Heart left ventricle (tissue), 16 donors: ENCODE measurements at regions not wholly inside any gene's neighbourhood (a gene's known extent, or its start where the extent isn't known, plus 50 kb on each side); places are given as distances from the start of the nearest gene placed in this dataset.
"Not testable (repeated sequence)": the region's sequence is repeated elsewhere in the genome, so short reads cannot be mapped to it uniquely, and the experiment has no call there.

ENCODE experiments used
- ATAC-seq, 4 donors: fragments of 200-7000 bp; cut with Tn5 transposase; one replicate each; pipeline ENCODE4 v1.9.1; 2020 to 2022; ENCODE audit warnings: moderate library complexity in 4 of 4, mild to moderate bottlenecking in 3 of 4, moderate number of reproducible peaks in 1 of 4
- DNase-seq, 5 donors: peaks; one replicate each; pipeline ENCODE4 v3.0.0-alpha.2; 2020
- H3K27ac ChIP-seq, 12 donors: fragments of 200-600 bp; sonication (generic) in 4 of 12; one replicate each; pipeline versions ENCODE4 v1.5.0 to v1.8.0; 2016 to 2022; ENCODE audit warnings: mild to moderate bottlenecking in 2 of 12
- H3K27me3 ChIP-seq, 9 donors: fragments of 200-600 bp; sonication (generic) in 2 of 9; one replicate each; pipeline versions ENCODE4 v1.5.1 to v1.8.0; 2016 to 2022; ENCODE audit warnings: mild to moderate bottlenecking in 3 of 9
- H3K36me3 ChIP-seq, 9 donors: fragments of 200-600 bp; sonication (generic) in 2 of 9; one replicate each; pipeline versions ENCODE4 v1.5.0 to v1.8.0; 2018 to 2022; ENCODE audit warnings: mild to moderate bottlenecking in 2 of 9
- H3K4me1 ChIP-seq, 12 donors: fragments of 200-600 bp; sonication (generic) in 4 of 12; one replicate each; pipeline versions ENCODE4 v1.5.0 to v1.8.0; 2016 to 2022; ENCODE audit warnings: mild to moderate bottlenecking in 3 of 12
- H3K4me3 ChIP-seq, 12 donors: fragments of 200-600 bp; sonication (generic) in 4 of 12; one replicate each; pipeline versions ENCODE4 v1.5.0 to v1.8.0; 2017 to 2022; ENCODE audit warnings: mild to moderate bottlenecking in 9 of 12, moderate library complexity in 4 of 12
- H3K9me3 ChIP-seq, 12 donors: fragments of 200-600 bp; sonication (generic) in 4 of 12; one replicate each; pipeline versions ENCODE4 v1.5.0 to v1.8.0; 2016 to 2022; ENCODE audit warnings: mild to moderate bottlenecking in 1 of 12
- WGBS, 4 donors: extraction: QIAGEN DNeasy Blood & Tissue Kit in 2 of 4; methylation state at CpG; one replicate each; pipeline versions ENCODE4 v1.1.5 to v1.1.7; 2013 to 2018; 5-methylcytosine and 5-hydroxymethylcytosine counted together
- intact Hi-C, 10 donors: fragments of 100-400 bp; cut with DNase I; formaldehyde crosslinking; loops; one replicate each; pipeline versions ENCODE4 v1.11.1 to v1.14.2; 2022
- microRNA-seq, 4 donors: library from miRNA; unstranded; fragments of <30 nt; microRNA quantifications; one replicate each; pipeline versions ENCODE4 to v1.2.0, GENCODE V29; 2017 to 2020
- donor health status: ischemic (EF 13 %, LVEDD 7.1; RV severe dilation, severe dysfunction).
- donor health status: healthy with polysubstance abuse.
- donor health status: DM: no; HTN: yes; CAD: no.
- donor health status: DM: no; HTN: no; CAD: no.
- donor health status: ischemic (EF 25% LVEDD 6.9; RV normal size, moderate dysfunction).
- donor health status: ischemic (EF 25% LVEDD 5.7; RV mildly dilated, moderate dysfunction).
- donor health status: healthy.
- donor health status: DM: yes; HTN: yes; CAD: no.
- donor health status: ischemic (EF 35%, LVEDD 5.7; RV mildly dilated, moderate dysfunction).
- donor health status: nonischemic (EF 11% LVEDD 7.7; RV severe dilation, severe dysfunction).
- donor health status: DM: yes; HTN: yes; CAD: no.
- donor health status: PGD.
- donor health status: ischemic (EF 29% LVEDD 5.4; RV normal size, mild dysfunction).
- donor health status: nonischemic (EF 23%, LVEDD 6.1; RV moderate dilation, normal function).

GRCh38 chr16:29604631-29605549 is 58.2 kb upstream of the SPN start:
- ATAC-seq (peak in 3 of 4 donors; percentile 28 to 50 (median 36)), DNase-seq (peak in 2 of 5 donors; percentile 43 to 44)
- WGBS, 4 donors = 69 to 79% (median 74%) methylated on average over 17 to 21 of the region's 21 CpGs

GRCh38 chr16:29605593-29606205 is 57.3 kb upstream of the SPN start:
- H3K36me3 ChIP-seq, DNase-seq, H3K27me3 ChIP-seq, H3K4me3 ChIP-seq, H3K9me3 ChIP-seq, intact Hi-C loops, ATAC-seq: not testable (repeated sequence)
- 81 to 100% (median 89%) methylated on average over 4 to 16 of the region's 16 CpGs for WGBS, 4 donors
- Histone ChIP-seq H3K4me1 (peaks cover 0 to 39% (median 11%) of the 10 kb centered on the region in 12 donors), H3K27ac (peak overlapping the region in 1 of 12 donors; percentile 62)

More at GRCh38 chr16:29604631-29605549, 58.2 kb upstream of the SPN start:
- intact Hi-C loops, H3K27me3 ChIP-seq, H3K9me3 ChIP-seq, H3K4me3 ChIP-seq, H3K36me3 ChIP-seq: not testable (repeated sequence)
- Histone ChIP-seq H3K27ac (peak overlapping the region in 4 of 12 donors; percentile 37 to 62 (median 40)), H3K4me1 (peaks cover 0 to 39% (median 12%) of the 10 kb centered on the region in 12 donors)

DNA sequence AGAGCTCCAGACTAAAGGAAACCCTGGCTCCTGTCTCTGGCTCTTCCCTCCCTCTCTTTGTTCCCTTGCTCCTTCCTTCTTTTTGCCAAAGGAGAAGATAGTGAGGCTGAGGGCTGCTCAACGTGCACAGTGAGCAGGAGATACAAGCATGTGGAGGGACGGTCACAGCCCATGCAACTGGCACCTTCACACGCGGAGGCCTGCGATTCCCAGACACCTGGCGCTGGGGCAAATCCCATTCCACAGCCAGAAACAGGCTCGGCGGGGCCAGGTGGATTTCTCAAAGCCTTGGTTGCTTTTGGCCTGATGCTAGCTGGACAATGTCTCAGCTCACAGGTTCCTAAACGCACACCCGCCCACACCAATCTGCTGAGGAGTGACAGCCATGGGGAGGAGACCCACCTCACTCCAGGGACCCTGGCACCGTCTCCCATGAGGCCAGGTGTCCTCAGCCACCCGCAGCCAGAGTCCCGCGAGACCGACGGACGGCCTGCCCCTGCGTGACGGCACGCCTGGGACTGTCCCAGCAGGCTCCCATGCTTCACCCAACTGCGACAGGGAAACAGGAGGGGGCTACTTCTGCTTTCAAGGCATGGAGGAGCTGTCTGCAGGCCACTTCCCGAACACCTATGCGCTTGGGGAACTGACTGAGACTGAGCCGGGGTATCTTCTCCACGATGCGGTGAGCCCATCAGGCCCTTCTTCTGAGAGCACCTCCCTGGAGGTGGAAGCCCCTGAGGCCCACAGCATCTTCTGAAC is 56.2 kb upstream of the SPN start:
- H3K9me3 ChIP-seq, H3K27me3 ChIP-seq, ATAC-seq, DNase-seq, H3K36me3 ChIP-seq, intact Hi-C loops, H3K4me3 ChIP-seq: not testable (repeated sequence)
- H3K27ac ChIP-seq = peak overlapping the region in 5 of 12 donors; percentile 24 to 75 (median 38)
- WGBS, 4 donors = 71 to 82% (median 81%) methylated on average over 13 to 25 of the region's 26 CpGs
- H3K4me1 ChIP-seq = peaks cover 0 to 34% (median 13%) of the 10 kb centered on the region in 12 donors

DNA sequence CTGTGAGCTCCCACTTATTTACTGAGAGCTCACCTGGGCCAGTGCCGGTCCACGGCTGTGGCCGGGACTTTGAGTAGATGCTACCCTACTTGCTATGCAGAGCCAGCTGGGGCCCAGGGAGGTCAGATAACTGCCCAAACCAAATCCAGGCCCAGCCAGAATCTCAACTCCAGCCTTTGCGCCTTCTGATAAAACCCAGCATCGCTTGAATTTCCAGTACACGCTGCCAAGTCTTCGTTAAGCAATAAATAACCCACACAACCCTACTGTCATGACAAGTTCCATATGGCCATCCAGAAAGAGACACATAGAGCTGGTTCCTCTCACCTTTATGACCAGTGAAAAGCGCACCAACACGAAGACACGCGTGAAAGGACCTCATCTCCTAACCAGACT is 55.6 kb upstream of the SPN start:
- 40 to 58% (median 51%) methylated on average over 11 of the region's 11 CpGs for WGBS, 4 donors
- intact Hi-C loops, H3K27me3 ChIP-seq, H3K36me3 ChIP-seq, H3K4me3 ChIP-seq, H3K9me3 ChIP-seq: not testable (repeated sequence)
- ATAC-seq = peak; percentile 27 to 71 (median 52)
- Histone ChIP-seq H3K27ac (peak overlapping the region in 6 of 12 donors; percentile 24 to 75 (median 36)), H3K4me1 (peaks cover 0 to 30% (median 10%) of the 10 kb centered on the region in 12 donors)
- peak in 3 of 5 donors; percentile 44 to 64 (median 55) for DNase-seq

- H3K36me3 ChIP-seq, H3K27me3 ChIP-seq, H3K9me3 ChIP-seq, intact Hi-C loops, DNase-seq: not testable (repeated sequence)
- WGBS, 4 donors = 14 to 29% (median 21%) methylated on average over 14 to 42 of the region's 48 CpGs
- Histone ChIP-seq H3K4me3 (peak overlapping the region; percentile 50 to 86 (median 67)), H3K4me1 (peaks cover 0 to 11% (median 3%) of the 10 kb centered on the region in 12 donors), H3K27ac (peak overlapping the region in 5 of 12 donors; percentile 33 to 75 (median 66))
- peak in 3 of 4 donors; percentile 12 to 25 (median 23) for ATAC-seq
These were observed 50.4 kb upstream of the SPN start for GRCh38 chr16:29612381-29613306.

Small RNA genes lying in the stretch of these regions (microRNA-seq; reads per million reads assigned to microRNA genes)
- gene MIR3680-2 = 0 reads per million in 4 donors
